ENCODE measurements at regions not wholly inside any gene's neighbourhood (a gene's known extent, or its start where the extent isn't known, plus 50 kb on each side); places are given as distances from the start of the nearest gene placed in this dataset.

- no CpG with 5 or more reads among the region's 5 CpGs for WGBS (ENCODE audit: insufficient coverage, insufficient read length)
- Histone ChIP-seq H3K4me3 (ENCODE audit: low read length) (no peak overlapping the region), H3K9me3 (ENCODE audit: control insufficient read depth, insufficient read depth, low read length) (no peaks in the 10 kb centered on the region), H3K36me3 (ENCODE audit: control insufficient read depth, insufficient read depth, low read length) (no peaks in the 10 kb centered on the region), H3K27me3 (ENCODE audit: control insufficient read depth, insufficient read depth, low read length) (no peaks in the 10 kb centered on the region), H3K27ac (ENCODE audit: low read length) (no peak overlapping the region), H3K4me1 (ENCODE audit: control insufficient read depth, insufficient read depth, low read length) (no peaks in the 10 kb centered on the region)
- DNase-seq (ENCODE audit: low read depth, low spot score): no peak
These were observed 223.5 kb upstream of the NTM start for GRCh38 chr11:131146827-131147490.

GRCh38 chr11:131154351-131154750, 216.1 kb upstream of the NTM start:
- Histone ChIP-seq H3K36me3 (ENCODE audit: control insufficient read depth, insufficient read depth, low read length) (no peaks in the 10 kb centered on the region), H3K27ac (ENCODE audit: low read length) (no peak overlapping the region), H3K9me3 (ENCODE audit: control insufficient read depth, insufficient read depth, low read length) (no peaks in the 10 kb centered on the region), H3K4me1 (ENCODE audit: control insufficient read depth, insufficient read depth, low read length) (0 out of 2 replicates have a peak, but pooled peaks cover 1% of the 10 kb centered on the region), H3K27me3 (ENCODE audit: control insufficient read depth, insufficient read depth, low read length) (no peaks in the 10 kb centered on the region), H3K4me3 (ENCODE audit: low read length) (no peak overlapping the region)
- no peak for DNase-seq (ENCODE audit: low read depth, low spot score)
- no CpG with 5 or more reads among the region's 7 CpGs for WGBS (ENCODE audit: insufficient coverage, insufficient read length)

- Histone ChIP-seq H3K4me1 (ENCODE audit: control insufficient read depth, insufficient read depth, low read length) (0 out of 2 replicates have a peak, but pooled peaks cover 1% of the 10 kb centered on the region), H3K36me3 (ENCODE audit: control insufficient read depth, insufficient read depth, low read length) (no peaks in the 10 kb centered on the region), H3K27ac (ENCODE audit: low read length) (no peak overlapping the region), H3K4me3 (ENCODE audit: low read length) (no peak overlapping the region), H3K9me3 (ENCODE audit: control insufficient read depth, insufficient read depth, low read length) (no peaks in the 10 kb centered on the region), H3K27me3 (ENCODE audit: control insufficient read depth, insufficient read depth, low read length) (no peaks in the 10 kb centered on the region)
- no CpG with 5 or more reads among the region's 2 CpGs for whole genome bisulfite sequencing (ENCODE audit: insufficient coverage, insufficient read length)
- no peak for DNase-seq (ENCODE audit: low read depth, low spot score)
These were observed 212.7 kb upstream of the NTM start for GRCh38 chr11:131157678-131158077.

- Histone ChIP-seq H3K27ac (ENCODE audit: low read length) (no peak overlapping the region), H3K4me3 (ENCODE audit: low read length) (no peak overlapping the region), H3K4me1 (ENCODE audit: control insufficient read depth, insufficient read depth, low read length) (no peaks in the 10 kb centered on the region), H3K9me3 (ENCODE audit: control insufficient read depth, insufficient read depth, low read length) (no peaks in the 10 kb centered on the region), H3K27me3 (ENCODE audit: control insufficient read depth, insufficient read depth, low read length) (no peaks in the 10 kb centered on the region), H3K36me3 (ENCODE audit: control insufficient read depth, insufficient read depth, low read length) (no peaks in the 10 kb centered on the region)
- no peak for DNase-seq (ENCODE audit: low read depth, low spot score)
- no CpG with 5 or more reads among the region's 7 CpGs for WGBS (ENCODE audit: insufficient coverage, insufficient read length)
These were observed 209.6 kb upstream of the NTM start for GRCh38 chr11:131160846-131161245.

GRCh38 chr11:131163613-131164012, 206.8 kb upstream of the NTM start:
- H3K36me3 ChIP-seq (ENCODE audit: control insufficient read depth, insufficient read depth, low read length): no peaks in the 10 kb centered on the region
- no peaks in the 10 kb centered on the region for H3K4me1 ChIP-seq (ENCODE audit: control insufficient read depth, insufficient read depth, low read length)
- no peak overlapping the region for H3K27ac ChIP-seq (ENCODE audit: low read length)
- no peaks in the 10 kb centered on the region for H3K27me3 ChIP-seq (ENCODE audit: control insufficient read depth, insufficient read depth, low read length)
- no peak for DNase-seq (ENCODE audit: low read depth, low spot score)
- no peaks in the 10 kb centered on the region for H3K9me3 ChIP-seq (ENCODE audit: control insufficient read depth, insufficient read depth, low read length)
- no peak overlapping the region for H3K4me3 ChIP-seq (ENCODE audit: low read length)
- no CpG with 5 or more reads among the region's 8 CpGs for WGBS (ENCODE audit: insufficient coverage, insufficient read length)

- Histone ChIP-seq H3K9me3 (ENCODE audit: control insufficient read depth, insufficient read depth, low read length) (no peaks in the 10 kb centered on the region), H3K27me3 (ENCODE audit: control insufficient read depth, insufficient read depth, low read length) (no peaks in the 10 kb centered on the region), H3K4me1 (ENCODE audit: control insufficient read depth, insufficient read depth, low read length) (no peaks in the 10 kb centered on the region), H3K27ac (ENCODE audit: low read length) (no peak overlapping the region), H3K4me3 (ENCODE audit: low read length) (no peak overlapping the region), H3K36me3 (ENCODE audit: control insufficient read depth, insufficient read depth, low read length) (no peaks in the 10 kb centered on the region)
- WGBS (ENCODE audit: insufficient coverage, insufficient read length): no CpG with 5 or more reads among the region's 5 CpGs
- DNase-seq (ENCODE audit: low read depth, low spot score): no peak
These were observed 205.4 kb upstream of the NTM start for GRCh38 chr11:131165036-131165435.

GRCh38 chr11:131168839-131169713, 201.3 kb upstream of the NTM start:
- no CpG with 5 or more reads among the region's 5 CpGs for WGBS (ENCODE audit: insufficient coverage, insufficient read length)
- Histone ChIP-seq H3K27ac (ENCODE audit: low read length) (no peak overlapping the region), H3K9me3 (ENCODE audit: control insufficient read depth, insufficient read depth, low read length) (no peaks in the 10 kb centered on the region), H3K36me3 (ENCODE audit: control insufficient read depth, insufficient read depth, low read length) (no peaks in the 10 kb centered on the region), H3K4me3 (ENCODE audit: low read length) (no peak overlapping the region), H3K4me1 (ENCODE audit: control insufficient read depth, insufficient read depth, low read length) (no peaks in the 10 kb centered on the region), H3K27me3 (ENCODE audit: control insufficient read depth, insufficient read depth, low read length) (no peaks in the 10 kb centered on the region)
- no peak for DNase-seq (ENCODE audit: low read depth, low spot score)

- WGBS (ENCODE audit: insufficient coverage, insufficient read length): no CpG with 5 or more reads among the region's 2 CpGs
- H3K9me3 ChIP-seq (ENCODE audit: control insufficient read depth, insufficient read depth, low read length): no peaks in the 10 kb centered on the region
- H3K36me3 ChIP-seq (ENCODE audit: control insufficient read depth, insufficient read depth, low read length): no peaks in the 10 kb centered on the region
- no peaks in the 10 kb centered on the region for H3K27me3 ChIP-seq (ENCODE audit: control insufficient read depth, insufficient read depth, low read length)
- H3K4me1 ChIP-seq (ENCODE audit: control insufficient read depth, insufficient read depth, low read length): no peaks in the 10 kb centered on the region
- no peak for DNase-seq (ENCODE audit: low read depth, low spot score)
- no peak overlapping the region for H3K27ac ChIP-seq (ENCODE audit: low read length)
- H3K4me3 ChIP-seq (ENCODE audit: low read length): no peak overlapping the region
These were observed 198.4 kb upstream of the NTM start for GRCh38 chr11:131172011-131172410.

GRCh38 chr11:131178020-131178419, 192.4 kb upstream of the NTM start:
- H3K36me3 ChIP-seq (ENCODE audit: control insufficient read depth, insufficient read depth, low read length): no peaks in the 10 kb centered on the region
- peaks cover 4% of the 10 kb centered on the region for H3K4me1 ChIP-seq (ENCODE audit: control insufficient read depth, insufficient read depth, low read length)
- H3K27me3 ChIP-seq (ENCODE audit: control insufficient read depth, insufficient read depth, low read length): no peaks in the 10 kb centered on the region
- H3K4me3 ChIP-seq (ENCODE audit: low read length): no peak overlapping the region
- no CpG with 5 or more reads among the region's 11 CpGs for WGBS (ENCODE audit: insufficient coverage, insufficient read length)
- no peak overlapping the region for H3K27ac ChIP-seq (ENCODE audit: low read length)
- DNase-seq (ENCODE audit: low read depth, low spot score): no peak
- no peaks in the 10 kb centered on the region for H3K9me3 ChIP-seq (ENCODE audit: control insufficient read depth, insufficient read depth, low read length)

GRCh38 chr11:131178596-131178995, 191.8 kb upstream of the NTM start:
- H3K27ac ChIP-seq (ENCODE audit: low read length): no peak overlapping the region
- peaks cover 4% of the 10 kb centered on the region for H3K4me1 ChIP-seq (ENCODE audit: control insufficient read depth, insufficient read depth, low read length)
- H3K36me3 ChIP-seq (ENCODE audit: control insufficient read depth, insufficient read depth, low read length): no peaks in the 10 kb centered on the region
- H3K9me3 ChIP-seq (ENCODE audit: control insufficient read depth, insufficient read depth, low read length): no peaks in the 10 kb centered on the region
- H3K27me3 ChIP-seq (ENCODE audit: control insufficient read depth, insufficient read depth, low read length): no peaks in the 10 kb centered on the region
- no peak overlapping the region for H3K4me3 ChIP-seq (ENCODE audit: low read length)
- no CpG with 5 or more reads among the region's 3 CpGs for WGBS (ENCODE audit: insufficient coverage, insufficient read length)
- no peak for DNase-seq (ENCODE audit: low read depth, low spot score)
